ENCODE measurements at regions not wholly inside any gene's neighbourhood (a gene's known extent, or its start where the extent isn't known, plus 50 kb on each side); places are given as distances from the start of the nearest gene placed in this dataset.

DNA sequence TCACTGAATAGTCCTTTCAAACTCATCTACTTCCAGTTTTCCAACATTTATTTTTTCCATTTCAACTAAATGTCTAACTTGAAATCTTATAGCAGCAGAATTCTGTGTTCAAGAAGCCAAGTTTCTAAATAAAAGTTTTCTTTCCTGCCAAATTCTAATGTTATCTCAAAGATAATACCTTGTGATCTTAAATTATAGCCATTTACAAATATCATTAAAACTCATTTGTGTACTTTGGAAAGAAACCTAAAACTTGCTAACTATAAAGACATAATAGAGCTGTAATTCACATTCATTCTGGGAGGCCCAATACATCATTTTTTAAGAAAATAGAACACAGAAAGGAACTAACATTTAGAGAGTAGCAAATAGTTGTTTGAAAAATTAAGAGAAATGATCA lies 83.9 kb downstream of the MAD2L1 start:
- Histone ChIP-seq H3K27ac (ENCODE audit: low read depth in 1 of 2, low read length in 2 of 2) (no peak overlapping the region), H3K4me1 (ENCODE audit: control insufficient read depth in 4 of 4, insufficient read depth in 4 of 4, low read length in 3 of 4) (no peaks in the 10 kb centered on the region), H3K9ac (ENCODE audit: low read depth in 1 of 2, low read length in 2 of 2) (no peak overlapping the region), H3K36me3 (ENCODE audit: control insufficient read depth in 4 of 4, insufficient read depth in 3 of 4, low read depth in 1 of 4, low read length in 3 of 4) (no peaks in the 10 kb centered on the region), H3K4me3 (ENCODE audit: low read depth in 1 of 3, low read length in 3 of 3) (no peak overlapping the region), H3K9me3 (ENCODE audit: control insufficient read depth in 4 of 4, low read length in 3 of 4) (no peaks in the 10 kb centered on the region), H3K27me3 (ENCODE audit: control insufficient read depth in 4 of 4, insufficient read depth in 4 of 4, low read length in 3 of 4) (no peaks in the 10 kb centered on the region)
- TF ChIP-seq HNF4A (conservative IDR thresholded peaks at IDR 0.05) (no peak), NR2F2 (IDR thresholded peaks at IDR 0.05) (no peak), FOXA2 (IDR thresholded peaks at IDR 0.05) (no peak), JUND (IDR thresholded peaks at IDR 0.05) (no peak), GABPA (IDR thresholded peaks at IDR 0.05 in 1 of 2, conservative IDR thresholded peaks at IDR 0.05 in 1 of 2) (no peak), TAF1 (conservative IDR thresholded peaks at IDR 0.05) (no peak), EGR1 (IDR thresholded peaks at IDR 0.05; ENCODE audit: low read depth in 2 of 2) (no peak), YY1 (IDR thresholded peaks at IDR 0.05) (no peak), RAD21 (IDR thresholded peaks at IDR 0.05) (no peak), FOXA1 (IDR thresholded peaks at IDR 0.05) (no peak), SP1 (IDR thresholded peaks at IDR 0.05) (no peak), HNF4G (IDR thresholded peaks at IDR 0.05) (no peak), RXRA (IDR thresholded peaks at IDR 0.05) (no peak)
- TF ChIP-seq, protein P1, sequence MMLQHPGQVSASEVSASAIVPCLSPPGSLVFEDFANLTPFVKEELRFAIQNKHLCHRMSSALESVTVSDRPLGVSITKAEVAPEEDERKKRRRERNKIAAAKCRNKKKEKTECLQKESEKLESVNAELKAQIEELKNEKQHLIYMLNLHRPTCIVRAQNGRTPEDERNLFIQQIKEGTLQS (IDR thresholded peaks at IDR 0.05) = no peak
- TF ChIP-seq, protein P2, sequence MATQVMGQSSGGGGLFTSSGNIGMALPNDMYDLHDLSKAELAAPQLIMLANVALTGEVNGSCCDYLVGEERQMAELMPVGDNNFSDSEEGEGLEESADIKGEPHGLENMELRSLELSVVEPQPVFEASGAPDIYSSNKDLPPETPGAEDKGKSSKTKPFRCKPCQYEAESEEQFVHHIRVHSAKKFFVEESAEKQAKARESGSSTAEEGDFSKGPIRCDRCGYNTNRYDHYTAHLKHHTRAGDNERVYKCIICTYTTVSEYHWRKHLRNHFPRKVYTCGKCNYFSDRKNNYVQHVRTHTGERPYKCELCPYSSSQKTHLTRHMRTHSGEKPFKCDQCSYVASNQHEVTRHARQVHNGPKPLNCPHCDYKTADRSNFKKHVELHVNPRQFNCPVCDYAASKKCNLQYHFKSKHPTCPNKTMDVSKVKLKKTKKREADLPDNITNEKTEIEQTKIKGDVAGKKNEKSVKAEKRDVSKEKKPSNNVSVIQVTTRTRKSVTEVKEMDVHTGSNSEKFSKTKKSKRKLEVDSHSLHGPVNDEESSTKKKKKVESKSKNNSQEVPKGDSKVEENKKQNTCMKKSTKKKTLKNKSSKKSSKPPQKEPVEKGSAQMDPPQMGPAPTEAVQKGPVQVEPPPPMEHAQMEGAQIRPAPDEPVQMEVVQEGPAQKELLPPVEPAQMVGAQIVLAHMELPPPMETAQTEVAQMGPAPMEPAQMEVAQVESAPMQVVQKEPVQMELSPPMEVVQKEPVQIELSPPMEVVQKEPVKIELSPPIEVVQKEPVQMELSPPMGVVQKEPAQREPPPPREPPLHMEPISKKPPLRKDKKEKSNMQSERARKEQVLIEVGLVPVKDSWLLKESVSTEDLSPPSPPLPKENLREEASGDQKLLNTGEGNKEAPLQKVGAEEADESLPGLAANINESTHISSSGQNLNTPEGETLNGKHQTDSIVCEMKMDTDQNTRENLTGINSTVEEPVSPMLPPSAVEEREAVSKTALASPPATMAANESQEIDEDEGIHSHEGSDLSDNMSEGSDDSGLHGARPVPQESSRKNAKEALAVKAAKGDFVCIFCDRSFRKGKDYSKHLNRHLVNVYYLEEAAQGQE (IDR thresholded peaks at IDR 0.05) = no peak
- TF ChIP-seq, protein P3, sequence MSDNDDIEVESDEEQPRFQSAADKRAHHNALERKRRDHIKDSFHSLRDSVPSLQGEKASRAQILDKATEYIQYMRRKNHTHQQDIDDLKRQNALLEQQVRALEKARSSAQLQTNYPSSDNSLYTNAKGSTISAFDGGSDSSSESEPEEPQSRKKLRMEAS (IDR thresholded peaks at IDR 0.05) = no peak
- TF ChIP-seq, protein P4, sequence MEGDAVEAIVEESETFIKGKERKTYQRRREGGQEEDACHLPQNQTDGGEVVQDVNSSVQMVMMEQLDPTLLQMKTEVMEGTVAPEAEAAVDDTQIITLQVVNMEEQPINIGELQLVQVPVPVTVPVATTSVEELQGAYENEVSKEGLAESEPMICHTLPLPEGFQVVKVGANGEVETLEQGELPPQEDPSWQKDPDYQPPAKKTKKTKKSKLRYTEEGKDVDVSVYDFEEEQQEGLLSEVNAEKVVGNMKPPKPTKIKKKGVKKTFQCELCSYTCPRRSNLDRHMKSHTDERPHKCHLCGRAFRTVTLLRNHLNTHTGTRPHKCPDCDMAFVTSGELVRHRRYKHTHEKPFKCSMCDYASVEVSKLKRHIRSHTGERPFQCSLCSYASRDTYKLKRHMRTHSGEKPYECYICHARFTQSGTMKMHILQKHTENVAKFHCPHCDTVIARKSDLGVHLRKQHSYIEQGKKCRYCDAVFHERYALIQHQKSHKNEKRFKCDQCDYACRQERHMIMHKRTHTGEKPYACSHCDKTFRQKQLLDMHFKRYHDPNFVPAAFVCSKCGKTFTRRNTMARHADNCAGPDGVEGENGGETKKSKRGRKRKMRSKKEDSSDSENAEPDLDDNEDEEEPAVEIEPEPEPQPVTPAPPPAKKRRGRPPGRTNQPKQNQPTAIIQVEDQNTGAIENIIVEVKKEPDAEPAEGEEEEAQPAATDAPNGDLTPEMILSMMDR (IDR thresholded peaks at IDR 0.05; ENCODE audit: low read depth, low read length, missing input control) = no peak
- TF ChIP-seq, protein P5, sequence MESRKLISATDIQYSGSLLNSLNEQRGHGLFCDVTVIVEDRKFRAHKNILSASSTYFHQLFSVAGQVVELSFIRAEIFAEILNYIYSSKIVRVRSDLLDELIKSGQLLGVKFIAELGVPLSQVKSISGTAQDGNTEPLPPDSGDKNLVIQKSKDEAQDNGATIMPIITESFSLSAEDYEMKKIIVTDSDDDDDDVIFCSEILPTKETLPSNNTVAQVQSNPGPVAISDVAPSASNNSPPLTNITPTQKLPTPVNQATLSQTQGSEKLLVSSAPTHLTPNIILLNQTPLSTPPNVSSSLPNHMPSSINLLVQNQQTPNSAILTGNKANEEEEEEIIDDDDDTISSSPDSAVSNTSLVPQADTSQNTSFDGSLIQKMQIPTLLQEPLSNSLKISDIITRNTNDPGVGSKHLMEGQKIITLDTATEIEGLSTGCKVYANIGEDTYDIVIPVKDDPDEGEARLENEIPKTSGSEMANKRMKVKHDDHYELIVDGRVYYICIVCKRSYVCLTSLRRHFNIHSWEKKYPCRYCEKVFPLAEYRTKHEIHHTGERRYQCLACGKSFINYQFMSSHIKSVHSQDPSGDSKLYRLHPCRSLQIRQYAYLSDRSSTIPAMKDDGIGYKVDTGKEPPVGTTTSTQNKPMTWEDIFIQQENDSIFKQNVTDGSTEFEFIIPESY (IDR thresholded peaks at IDR 0.05) = no peak
- no peak for DNase-seq (ENCODE audit: low spot score)
